K562 (cell line): ENCODE measurements at regions not wholly inside any gene's neighbourhood (a gene's known extent, or its start where the extent isn't known, plus 50 kb on each side); places are given as distances from the start of the nearest gene placed in this dataset.

Experiments used
- CBX8 ChIP-seq: fragments of 200-600 bp; sonication (generic); IDR thresholded peaks from 2 replicates; pipeline ENCODE4 v1.6.1; 2012; ENCODE audit warnings: borderline replicate concordance, mixed run types, low read depth, mild to moderate bottlenecking, moderate library complexity, mixed read lengths, low read length, control low read depth, inconsistent platforms; ENCODE audit not compliant: poor library complexity, severe bottlenecking; ENCODE audit errors: extremely low read depth
- ETV6 ChIP-seq, 3 experiments: fragments of 150-350 bp in 1 of 3; sonication (generic) in 1 of 3; formaldehyde crosslinking in 1 of 3; IDR thresholded peaks; 2 replicates each; pipeline versions ENCODE4 v1.6.1 to v1.8.0; 2014 to 2022; ENCODE audit warnings: borderline replicate concordance in 2 of 3, low read depth in 2 of 3, antibody characterized with exemption in 1 of 3, low read length in 1 of 3, mild to moderate bottlenecking in 1 of 3, missing genetic modification reagents in 1 of 3
- ZNF318 ChIP-seq, 2 experiments: fragments of 450-650 bp; IDR thresholded peaks; 2 replicates each; pipeline ENCODE4 v1.6.1; 2016; ENCODE audit warnings: mild to moderate bottlenecking in 2 of 2, borderline replicate concordance in 1 of 2, low read depth in 1 of 2, moderate library complexity in 1 of 2

- TF ChIP-seq ZNF318 (IDR thresholded peaks at IDR 0.05; ENCODE audit: borderline replicate concordance in 1 of 2, low read depth in 1 of 2) (no peak), ETV6 (IDR thresholded peaks at IDR 0.05; ENCODE audit: borderline replicate concordance in 1 of 2, low read depth in 2 of 2, low read length in 1 of 2) (no peak), ETV6 (CRISPR knock-in tag; IDR thresholded peaks at IDR 0.05; ENCODE audit: borderline replicate concordance) (no peak), CBX8 (no peak)
- TF ChIP-seq, all 486 proteins: peak for 0
These were observed 500.5 kb downstream of the NAV3 start (continued) for GRCh38 chr12:78331181-78331580.
